Cardiac muscle cell (in vitro differentiated cells and primary cell): ENCODE measurements at regions not wholly inside any gene's neighbourhood (a gene's known extent, or its start where the extent isn't known, plus 50 kb on each side); places are given as distances from the start of the nearest gene placed in this dataset.
A peak's percentile ranks its signal among the peaks of the same experiment; 100 is the strongest.

Source experiments
- DNase-seq, 2 donors: peaks; one replicate each; pipeline versions ENCODE4 v3.0.0 to v3.0.0-alpha.2; 2010 to 2017; ENCODE audit warnings: low read depth in 1 of 2, low spot score in 1 of 2
- H3K27ac ChIP-seq: fragments of 200-600 bp; sonication (generic); 2 replicates; pipeline ENCODE4 v1.5.1; 2016
- H3K27me3 ChIP-seq: fragments of 200-600 bp; sonication (generic); 2 replicates; pipeline ENCODE4 v1.6.0; 2016; ENCODE audit warnings: control low read depth
- H3K36me3 ChIP-seq: fragments of 200-600 bp; sonication (generic); 2 replicates; pipeline ENCODE4 v1.5.1; 2016; ENCODE audit warnings: control low read depth
- H3K4me1 ChIP-seq: fragments of 200-600 bp; sonication (generic); 2 replicates; pipeline ENCODE4 v1.8.1; 2017; ENCODE audit warnings: low read depth, mild to moderate bottlenecking, mixed run types
- H3K4me3 ChIP-seq: fragments of 200-600 bp; sonication (generic); 2 replicates; pipeline ENCODE4 v1.5.1; 2016; ENCODE audit warnings: mild to moderate bottlenecking
- H3K9me3 ChIP-seq: fragments of 200-600 bp; sonication (generic); 2 replicates; pipeline ENCODE4 v1.5.1; 2017; ENCODE audit warnings: low read depth, mild to moderate bottlenecking, control low read depth
- CTCF ChIP-seq: IDR thresholded peaks from 2 replicates; pipeline ENCODE4 v1.5.1; 2012; ENCODE audit warnings: low read depth, mild to moderate bottlenecking, low read length

GRCh38 chr12:90630006-90630405, 325.0 kb downstream of the CCER1 start:
- no peaks in the 10 kb centered on the region for H3K36me3 ChIP-seq
- DNase-seq, result peak in 1 of 2 donors; percentile 2
- no peak for TF ChIP-seq CTCF
- H3K27ac ChIP-seq, result no peak overlapping the region
- H3K27me3 ChIP-seq, result no peaks in the 10 kb centered on the region
- no peaks in the 10 kb centered on the region for H3K4me1 ChIP-seq
- H3K9me3 ChIP-seq, result no peaks in the 10 kb centered on the region
- H3K4me3 ChIP-seq, result no peak overlapping the region

GRCh38 chr12:90628213-90628612, 326.8 kb downstream of the CCER1 start:
- H3K36me3 ChIP-seq, result no peaks in the 10 kb centered on the region
- no peak for TF ChIP-seq CTCF
- no peaks in the 10 kb centered on the region for H3K9me3 ChIP-seq
- H3K27me3 ChIP-seq, result no peaks in the 10 kb centered on the region
- no peaks in the 10 kb centered on the region for H3K4me1 ChIP-seq
- no peak overlapping the region for H3K27ac ChIP-seq
- DNase-seq, result no peak
- no peak overlapping the region for H3K4me3 ChIP-seq

- Histone ChIP-seq H3K27ac (no peak overlapping the region), H3K4me1 (peaks cover under 1% of the 10 kb centered on the region), H3K27me3 (no peaks in the 10 kb centered on the region), H3K4me3 (no peak overlapping the region), H3K9me3 (no peaks in the 10 kb centered on the region), H3K36me3 (no peaks in the 10 kb centered on the region)
- DNase-seq, result no peak
- TF ChIP-seq CTCF, result no peak
Measured at GRCh38 chr12:90627180-90627896, 327.6 kb downstream of the CCER1 start.

- TF ChIP-seq CTCF, result no peak
- peak in 1 of 2 donors; percentile 15 for DNase-seq
- Histone ChIP-seq H3K4me1 (peaks cover 4% of the 10 kb centered on the region), H3K27ac (no peak overlapping the region), H3K9me3 (no peaks in the 10 kb centered on the region), H3K27me3 (no peaks in the 10 kb centered on the region), H3K36me3 (no peaks in the 10 kb centered on the region), H3K4me3 (no peak overlapping the region)
Measured at GRCh38 chr12:90622431-90622830, 332.5 kb downstream of the CCER1 start.

GRCh38 chr12:90621927-90622326, 333.0 kb downstream of the CCER1 start:
- TF ChIP-seq CTCF, result no peak
- no peak overlapping the region for H3K27ac ChIP-seq
- no peak overlapping the region for H3K4me3 ChIP-seq
- no peaks in the 10 kb centered on the region for H3K27me3 ChIP-seq
- H3K4me1 ChIP-seq, result peaks cover 4% of the 10 kb centered on the region
- no peaks in the 10 kb centered on the region for H3K36me3 ChIP-seq
- peak in 1 of 2 donors; percentile 25 for DNase-seq
- no peaks in the 10 kb centered on the region for H3K9me3 ChIP-seq
